ENCODE measurements at regions not wholly inside any gene's neighbourhood (a gene's known extent, or its start where the extent isn't known, plus 50 kb on each side); places are given as distances from the start of the nearest gene placed in this dataset.

DNA sequence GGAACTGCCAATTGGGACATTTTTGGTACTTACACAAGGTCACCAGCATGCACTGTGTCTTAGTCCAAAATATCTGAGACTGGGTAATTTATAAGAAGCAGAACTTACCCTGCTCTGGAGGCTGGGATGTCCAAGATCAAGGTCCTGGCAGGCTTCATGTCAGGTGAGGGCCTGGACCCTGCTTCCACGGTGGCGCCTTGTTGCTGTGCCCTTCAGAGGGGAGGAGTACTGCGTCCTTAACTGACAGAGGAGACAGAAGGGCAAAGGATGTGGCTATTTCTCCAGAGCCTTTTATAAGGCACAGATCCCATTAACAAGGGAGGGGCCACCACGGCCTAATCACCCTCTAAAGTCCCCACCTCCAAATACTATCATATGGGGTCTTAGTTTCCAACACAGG, 178.9 kb downstream of the C16orf95 start:
- TF ChIP-seq, protein P1, sequence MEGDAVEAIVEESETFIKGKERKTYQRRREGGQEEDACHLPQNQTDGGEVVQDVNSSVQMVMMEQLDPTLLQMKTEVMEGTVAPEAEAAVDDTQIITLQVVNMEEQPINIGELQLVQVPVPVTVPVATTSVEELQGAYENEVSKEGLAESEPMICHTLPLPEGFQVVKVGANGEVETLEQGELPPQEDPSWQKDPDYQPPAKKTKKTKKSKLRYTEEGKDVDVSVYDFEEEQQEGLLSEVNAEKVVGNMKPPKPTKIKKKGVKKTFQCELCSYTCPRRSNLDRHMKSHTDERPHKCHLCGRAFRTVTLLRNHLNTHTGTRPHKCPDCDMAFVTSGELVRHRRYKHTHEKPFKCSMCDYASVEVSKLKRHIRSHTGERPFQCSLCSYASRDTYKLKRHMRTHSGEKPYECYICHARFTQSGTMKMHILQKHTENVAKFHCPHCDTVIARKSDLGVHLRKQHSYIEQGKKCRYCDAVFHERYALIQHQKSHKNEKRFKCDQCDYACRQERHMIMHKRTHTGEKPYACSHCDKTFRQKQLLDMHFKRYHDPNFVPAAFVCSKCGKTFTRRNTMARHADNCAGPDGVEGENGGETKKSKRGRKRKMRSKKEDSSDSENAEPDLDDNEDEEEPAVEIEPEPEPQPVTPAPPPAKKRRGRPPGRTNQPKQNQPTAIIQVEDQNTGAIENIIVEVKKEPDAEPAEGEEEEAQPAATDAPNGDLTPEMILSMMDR (conservative IDR thresholded peaks at IDR 0.05; ENCODE audit: control insufficient read depth, insufficient read depth, low read depth, low read length) = no peak
- DNase-seq (ENCODE audit: low read depth) = no peak
- no peak overlapping the region for H3K4me3 ChIP-seq (ENCODE audit: control insufficient read depth, low read depth, low read length)

DNA sequence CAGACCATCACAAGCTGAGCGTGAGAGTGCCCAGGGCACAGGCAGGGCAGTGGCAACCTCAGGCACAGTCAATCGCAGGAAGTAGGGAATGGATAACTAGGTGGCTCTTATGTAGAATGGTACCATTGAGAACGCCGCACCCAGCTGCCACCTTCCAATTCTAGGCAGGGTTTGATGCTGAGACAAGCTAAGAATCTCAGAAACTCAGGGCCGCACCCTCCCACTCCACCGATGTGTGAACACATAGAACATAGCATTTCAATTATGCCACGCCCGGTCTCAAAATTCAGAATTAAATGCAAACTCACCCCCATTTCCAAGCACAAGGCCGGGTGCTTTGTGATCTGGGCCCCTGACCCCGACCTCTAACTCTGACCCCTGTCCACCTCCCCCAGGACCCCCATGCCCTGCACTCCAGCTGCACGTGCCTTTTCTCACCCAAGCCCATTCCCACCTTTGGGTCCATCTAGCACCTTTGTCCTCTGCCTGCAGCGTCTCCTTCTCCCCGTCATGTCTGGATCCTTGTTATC, 178.4 kb downstream of the C16orf95 start:
- no peak overlapping the region for H3K4me3 ChIP-seq (ENCODE audit: control insufficient read depth, low read depth, low read length)
- TF ChIP-seq, protein P1 (conservative IDR thresholded peaks at IDR 0.05; ENCODE audit: control insufficient read depth, insufficient read depth, low read depth, low read length) = no peak
- DNase-seq (ENCODE audit: low read depth) = no peak

DNA sequence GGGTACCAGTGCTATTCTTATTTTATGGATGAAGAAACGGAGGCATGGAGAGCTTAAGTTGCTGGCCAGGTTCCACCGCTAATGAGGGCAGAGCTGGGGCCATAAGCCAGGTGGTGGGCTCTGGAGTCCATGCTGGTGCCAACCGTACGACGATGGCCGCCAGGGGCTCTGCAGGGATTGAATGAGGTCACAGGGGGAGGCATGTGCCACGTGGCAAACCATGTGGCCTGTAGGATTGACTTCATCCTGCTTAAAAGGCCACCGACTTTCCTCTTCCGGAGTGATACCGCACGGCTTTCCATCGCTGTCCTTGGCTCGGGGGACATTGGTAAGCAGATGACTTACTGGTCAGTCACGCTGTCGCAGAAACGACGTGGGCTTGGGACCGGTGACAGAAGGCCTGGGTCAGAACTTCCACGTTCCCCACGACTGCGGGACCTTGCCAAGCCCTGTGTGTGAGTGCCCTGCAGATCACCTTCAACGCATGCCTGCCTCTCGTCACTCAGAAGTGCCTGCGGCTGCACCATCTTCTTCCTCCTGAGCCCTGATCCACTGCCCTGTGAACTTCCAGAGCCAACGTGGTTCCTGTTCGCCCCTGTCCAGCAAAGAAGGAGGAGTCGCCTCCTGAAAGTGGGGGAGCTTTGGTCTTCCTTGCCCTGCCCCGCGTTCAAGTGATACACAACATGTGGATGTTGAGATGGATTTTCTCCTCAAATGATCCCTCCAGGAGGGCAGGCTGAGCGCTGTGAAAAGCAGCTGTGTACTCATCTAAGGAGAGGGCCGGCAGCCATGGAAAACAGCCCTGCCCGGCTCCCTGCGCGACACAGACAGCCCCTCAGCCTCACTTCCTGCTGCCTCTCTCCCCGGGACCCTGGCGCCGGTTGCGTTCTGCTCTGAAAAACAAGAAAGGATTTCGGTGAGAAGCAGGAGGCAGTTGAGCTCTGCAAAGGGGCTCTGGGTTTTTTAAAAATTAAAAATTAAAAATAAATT, 176.7 kb downstream of the C16orf95 start:
- TF ChIP-seq, protein P1 (conservative IDR thresholded peaks at IDR 0.05; ENCODE audit: control insufficient read depth, insufficient read depth, low read depth, low read length) = no peak
- H3K4me3 ChIP-seq (ENCODE audit: control insufficient read depth, low read depth, low read length) = no peak overlapping the region
- DNase-seq (ENCODE audit: low read depth) = no peak

DNA sequence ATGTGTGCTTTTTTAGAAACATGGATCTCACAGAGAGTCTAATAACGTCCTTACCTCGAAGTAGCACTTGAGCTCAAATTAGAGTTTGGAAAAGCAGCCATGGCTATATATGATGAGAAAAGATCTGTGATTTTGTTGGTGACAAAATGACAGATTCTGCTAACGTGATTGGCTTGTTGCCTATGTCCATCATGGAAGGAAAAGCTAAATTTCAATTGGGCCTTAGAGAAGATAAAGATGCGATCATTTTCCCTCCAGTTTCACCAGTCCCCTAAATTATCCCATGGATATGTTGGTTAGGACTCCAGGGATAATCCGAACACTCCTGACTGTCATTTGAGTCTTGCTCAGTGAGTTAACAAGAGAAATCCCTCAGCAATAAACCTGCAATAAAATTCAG, 175.8 kb downstream of the C16orf95 start:
- no peak overlapping the region for H3K4me3 ChIP-seq (ENCODE audit: control insufficient read depth, low read depth, low read length)
- no peak for DNase-seq (ENCODE audit: low read depth)
- TF ChIP-seq, protein P1 (conservative IDR thresholded peaks at IDR 0.05; ENCODE audit: control insufficient read depth, insufficient read depth, low read depth, low read length) = no peak

DNA sequence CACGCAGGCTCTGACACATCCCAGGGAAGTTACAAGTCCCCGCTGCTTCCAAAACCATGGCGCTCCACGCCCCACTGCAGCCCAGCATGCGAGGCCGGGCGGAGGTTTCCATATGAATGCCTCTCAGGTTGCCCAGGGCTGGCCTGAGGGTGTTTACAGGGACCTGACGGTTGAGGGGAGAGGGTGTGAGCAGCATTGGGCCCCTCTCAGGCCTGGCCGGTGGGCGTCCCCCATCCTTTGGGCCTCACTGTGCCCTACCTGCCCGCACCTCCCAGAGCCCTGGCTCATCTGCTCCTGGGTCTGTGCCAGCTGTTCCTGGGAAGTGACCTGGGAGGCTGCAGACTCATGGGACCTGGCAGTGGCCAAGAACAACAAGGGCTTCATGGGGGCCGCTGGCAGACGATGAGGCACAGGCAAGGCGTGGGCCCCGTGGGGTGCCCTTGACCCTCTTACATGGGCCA, 173.5 kb downstream of the C16orf95 start:
- no peak for DNase-seq (ENCODE audit: low read depth)
- TF ChIP-seq, protein P1 (conservative IDR thresholded peaks at IDR 0.05; ENCODE audit: control insufficient read depth, insufficient read depth, low read depth, low read length) = no peak
- no peak overlapping the region for H3K4me3 ChIP-seq (ENCODE audit: control insufficient read depth, low read depth, low read length)

DNA sequence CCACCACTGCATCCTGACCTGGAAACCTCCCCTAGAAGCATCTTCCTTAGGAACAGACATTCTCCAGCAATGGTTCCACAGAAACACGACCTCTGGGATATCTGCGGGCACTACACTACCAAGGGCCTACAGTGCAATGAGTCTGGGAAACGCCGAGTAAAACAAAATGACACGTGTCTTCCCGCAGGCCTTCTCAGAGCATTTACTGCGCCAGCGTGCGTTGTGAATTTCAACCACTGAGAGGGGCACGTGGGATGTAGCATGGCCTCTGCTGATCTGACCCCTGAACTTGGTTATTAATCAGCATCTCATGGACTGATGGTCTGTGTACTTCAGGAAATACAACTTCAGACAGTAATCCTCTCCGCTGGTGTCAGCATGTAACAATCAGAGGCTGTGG, 173.0 kb downstream of the C16orf95 start:
- TF ChIP-seq, protein P1 (conservative IDR thresholded peaks at IDR 0.05; ENCODE audit: control insufficient read depth, insufficient read depth, low read depth, low read length) = no peak
- DNase-seq (ENCODE audit: low read depth) = no peak
- H3K4me3 ChIP-seq (ENCODE audit: control insufficient read depth, low read depth, low read length) = no peak overlapping the region

Data from fibroblast of mammary gland (primary cell).